ENCODE measurements at regions not wholly inside any gene's neighbourhood (a gene's known extent, or its start where the extent isn't known, plus 50 kb on each side); places are given as distances from the start of the nearest gene placed in this dataset.
"Not testable (repeated sequence)": the region's sequence is repeated elsewhere in the genome, so short reads cannot be mapped to it uniquely, and the experiment has no call there.

- Histone ChIP-seq H3K79me2 (replicated peaks; ENCODE audit: insufficient read depth, low read length) (no peaks in the 10 kb centered on the region), H3K4me3 (ENCODE audit: low read length) (no peak overlapping the region), H3F3A (ENCODE audit: insufficient read depth, low read length, poor library complexity, severe bottlenecking) (no peaks in the 10 kb centered on the region), H3K27ac (ENCODE audit: low read length) (no peak overlapping the region), H4K20me1 (ENCODE audit: insufficient read depth) (no peaks in the 10 kb centered on the region), H3K27me3 (ENCODE audit: insufficient read depth, low read depth, low read length) (no peaks in the 10 kb centered on the region), H3K9ac (ENCODE audit: low read length) (no peak overlapping the region), H3K4me2 (ENCODE audit: low read length) (no peak overlapping the region), H3K9me3 (ENCODE audit: low read length) (no peaks in the 10 kb centered on the region), H3K36me3 (ENCODE audit: insufficient read depth, low read length) (no peaks in the 10 kb centered on the region), H3K9me2 (ENCODE audit: insufficient read depth, low read length) (no peaks in the 10 kb centered on the region), H2AFZ (ENCODE audit: low read depth, low read length) (no peak overlapping the region)
- TF ChIP-seq EZH2 (IDR thresholded peaks at IDR 0.05; ENCODE audit: borderline replicate concordance, insufficient read depth, low read length, poor library complexity, severe bottlenecking) (no peak), EP300 (conservative IDR thresholded peaks at IDR 0.05; ENCODE audit: poor library complexity, severe bottlenecking) (no peak), TAF1 (IDR thresholded peaks at IDR 0.05; ENCODE audit: low read depth) (no peak), SMC3 (conservative IDR thresholded peaks at IDR 0.05; ENCODE audit: poor library complexity) (no peak), CTCF (IDR thresholded peaks at IDR 0.05; ENCODE audit: poor library complexity, severe bottlenecking) (no peak), MXI1 (conservative IDR thresholded peaks at IDR 0.05; ENCODE audit: poor library complexity, severe bottlenecking) (no peak), RAD21 (conservative IDR thresholded peaks at IDR 0.05) (no peak), POLR2AphosphoS5 (IDR thresholded peaks at IDR 0.05) (no peak)
- TF ChIP-seq, protein P1, sequence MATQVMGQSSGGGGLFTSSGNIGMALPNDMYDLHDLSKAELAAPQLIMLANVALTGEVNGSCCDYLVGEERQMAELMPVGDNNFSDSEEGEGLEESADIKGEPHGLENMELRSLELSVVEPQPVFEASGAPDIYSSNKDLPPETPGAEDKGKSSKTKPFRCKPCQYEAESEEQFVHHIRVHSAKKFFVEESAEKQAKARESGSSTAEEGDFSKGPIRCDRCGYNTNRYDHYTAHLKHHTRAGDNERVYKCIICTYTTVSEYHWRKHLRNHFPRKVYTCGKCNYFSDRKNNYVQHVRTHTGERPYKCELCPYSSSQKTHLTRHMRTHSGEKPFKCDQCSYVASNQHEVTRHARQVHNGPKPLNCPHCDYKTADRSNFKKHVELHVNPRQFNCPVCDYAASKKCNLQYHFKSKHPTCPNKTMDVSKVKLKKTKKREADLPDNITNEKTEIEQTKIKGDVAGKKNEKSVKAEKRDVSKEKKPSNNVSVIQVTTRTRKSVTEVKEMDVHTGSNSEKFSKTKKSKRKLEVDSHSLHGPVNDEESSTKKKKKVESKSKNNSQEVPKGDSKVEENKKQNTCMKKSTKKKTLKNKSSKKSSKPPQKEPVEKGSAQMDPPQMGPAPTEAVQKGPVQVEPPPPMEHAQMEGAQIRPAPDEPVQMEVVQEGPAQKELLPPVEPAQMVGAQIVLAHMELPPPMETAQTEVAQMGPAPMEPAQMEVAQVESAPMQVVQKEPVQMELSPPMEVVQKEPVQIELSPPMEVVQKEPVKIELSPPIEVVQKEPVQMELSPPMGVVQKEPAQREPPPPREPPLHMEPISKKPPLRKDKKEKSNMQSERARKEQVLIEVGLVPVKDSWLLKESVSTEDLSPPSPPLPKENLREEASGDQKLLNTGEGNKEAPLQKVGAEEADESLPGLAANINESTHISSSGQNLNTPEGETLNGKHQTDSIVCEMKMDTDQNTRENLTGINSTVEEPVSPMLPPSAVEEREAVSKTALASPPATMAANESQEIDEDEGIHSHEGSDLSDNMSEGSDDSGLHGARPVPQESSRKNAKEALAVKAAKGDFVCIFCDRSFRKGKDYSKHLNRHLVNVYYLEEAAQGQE (IDR thresholded peaks at IDR 0.05; ENCODE audit: borderline replicate concordance): no peak
Observed at GRCh38 chr5:87132696-87133095, 135.0 kb upstream of the RASA1 start.

GRCh38 chr5:87134513-87134912 lies 133.2 kb upstream of the RASA1 start:
- not testable (repeated sequence) for H2AFZ ChIP-seq (ENCODE audit: low read depth, low read length); H3K9ac ChIP-seq (ENCODE audit: low read length); H3K9me3 ChIP-seq (ENCODE audit: low read length)

DNA sequence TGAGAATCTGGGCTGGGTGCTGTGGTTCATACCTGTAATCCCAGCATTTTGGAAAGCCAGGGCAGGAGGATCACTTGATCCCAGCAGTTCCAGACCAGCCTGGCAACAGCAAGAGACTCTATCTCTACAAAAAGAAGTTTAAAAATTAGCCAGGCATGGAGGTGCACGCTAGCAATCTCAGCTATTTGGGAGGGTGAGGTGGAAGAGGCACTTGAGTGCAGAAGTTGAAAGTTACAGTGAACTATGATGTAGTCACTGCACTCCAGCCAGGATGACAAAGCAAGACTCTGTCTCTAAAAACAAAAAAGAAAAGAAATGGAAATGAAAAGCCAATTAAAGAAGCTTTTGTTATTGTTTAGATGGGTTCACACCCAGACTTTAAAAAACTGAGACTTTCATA lies 131.6 kb upstream of the RASA1 start:
- Histone ChIP-seq H3K9me3 (ENCODE audit: low read length) (no peaks in the 10 kb centered on the region), H3K36me3 (ENCODE audit: insufficient read depth, low read length) (no peaks in the 10 kb centered on the region), H3K4me2 (ENCODE audit: low read length) (no peak overlapping the region), H3K9ac (ENCODE audit: low read length) (no peak overlapping the region), H4K20me1 (ENCODE audit: insufficient read depth) (no peaks in the 10 kb centered on the region), H3K9me2 (ENCODE audit: insufficient read depth, low read length) (no peaks in the 10 kb centered on the region), H3K27ac (ENCODE audit: low read length) (no peak overlapping the region), H3K27me3 (ENCODE audit: insufficient read depth, low read depth, low read length) (no peaks in the 10 kb centered on the region), H3K4me3 (ENCODE audit: low read length) (no peak overlapping the region), H2AFZ (ENCODE audit: low read depth, low read length) (no peak overlapping the region), H3F3A (ENCODE audit: insufficient read depth, low read length, poor library complexity, severe bottlenecking) (no peaks in the 10 kb centered on the region), H3K79me2 (replicated peaks; ENCODE audit: insufficient read depth, low read length) (no peaks in the 10 kb centered on the region)
- TF ChIP-seq CTCF (IDR thresholded peaks at IDR 0.05; ENCODE audit: poor library complexity, severe bottlenecking): no peak
- no peak for TF ChIP-seq POLR2AphosphoS5 (IDR thresholded peaks at IDR 0.05)
- no peak for TF ChIP-seq MXI1 (conservative IDR thresholded peaks at IDR 0.05; ENCODE audit: poor library complexity, severe bottlenecking)
- TF ChIP-seq SMC3 (conservative IDR thresholded peaks at IDR 0.05; ENCODE audit: poor library complexity): no peak
- no peak for TF ChIP-seq EP300 (conservative IDR thresholded peaks at IDR 0.05; ENCODE audit: poor library complexity, severe bottlenecking)
- no peak for TF ChIP-seq RAD21 (conservative IDR thresholded peaks at IDR 0.05)
- no peak for TF ChIP-seq TAF1 (IDR thresholded peaks at IDR 0.05; ENCODE audit: low read depth)
- no peak for TF ChIP-seq EZH2 (IDR thresholded peaks at IDR 0.05; ENCODE audit: borderline replicate concordance, insufficient read depth, low read length, poor library complexity, severe bottlenecking)
- TF ChIP-seq, protein P1 (IDR thresholded peaks at IDR 0.05; ENCODE audit: borderline replicate concordance): no peak

More at GRCh38 chr5:87134513-87134912, 133.2 kb upstream of the RASA1 start:
- H3K9me2 ChIP-seq (ENCODE audit: insufficient read depth, low read length); H3F3A ChIP-seq (ENCODE audit: insufficient read depth, low read length, poor library complexity, severe bottlenecking); H4K20me1 ChIP-seq (ENCODE audit: insufficient read depth); H3K4me2 ChIP-seq (ENCODE audit: low read length); H3K36me3 ChIP-seq (ENCODE audit: insufficient read depth, low read length); H3K27me3 ChIP-seq (ENCODE audit: insufficient read depth, low read depth, low read length); H3K27ac ChIP-seq (ENCODE audit: low read length); H3K79me2 ChIP-seq (replicated peaks; ENCODE audit: insufficient read depth, low read length); H3K4me3 ChIP-seq (ENCODE audit: low read length): not testable (repeated sequence)

All from neural cell (in vitro differentiated cells).